Neuron (in vitro differentiated cells): ENCODE measurements at regions not wholly inside any gene's neighbourhood (a gene's known extent, or its start where the extent isn't known, plus 50 kb on each side); places are given as distances from the start of the nearest gene placed in this dataset.

Experiments used
- H2AFZ ChIP-seq: one replicate; pipeline ENCODE4 v1.6.1; 2013; ENCODE audit warnings: low read depth, mild to moderate bottlenecking, inconsistent platforms, low read length, moderate library complexity
- H3K27me3 ChIP-seq: one replicate; pipeline ENCODE4 v1.6.1; 2013; ENCODE audit warnings: low read length; ENCODE audit not compliant: insufficient read depth
- H3K36me3 ChIP-seq: one replicate; pipeline ENCODE4 v1.6.1; 2013; ENCODE audit warnings: low read length; ENCODE audit not compliant: insufficient read depth
- H3K4me1 ChIP-seq: one replicate; pipeline ENCODE4 v1.6.1; 2013; ENCODE audit warnings: low read length; ENCODE audit not compliant: insufficient read depth
- H3K4me3 ChIP-seq: 2 replicates; pipeline ENCODE4 v1.5.1; 2013; ENCODE audit warnings: mild to moderate bottlenecking, low read length, moderate library complexity
- H3K9me3 ChIP-seq: one replicate; pipeline ENCODE4 v1.6.1; 2013; ENCODE audit warnings: low read length

- no peak overlapping the region for H3K4me3 ChIP-seq
- H3K4me1 ChIP-seq = peaks cover 6% of the 10 kb centered on the region
- no peaks in the 10 kb centered on the region for H3K27me3 ChIP-seq
- H3K36me3 ChIP-seq = no peaks in the 10 kb centered on the region
- no peaks in the 10 kb centered on the region for H3K9me3 ChIP-seq
- no peak overlapping the region for H2AFZ ChIP-seq
These were observed 356.2 kb downstream of the GRIA2 start for GRCh38 chr4:157576671-157577217.

- Histone ChIP-seq H3K27me3 (no peaks in the 10 kb centered on the region), H2AFZ (no peak overlapping the region), H3K4me3 (no peak overlapping the region), H3K36me3 (no peaks in the 10 kb centered on the region), H3K9me3 (no peaks in the 10 kb centered on the region), H3K4me1 (no peaks in the 10 kb centered on the region)
These were observed 354.8 kb downstream of the GRIA2 start for GRCh38 chr4:157575339-157575738.

GRCh38 chr4:157574606-157575005 is 354.1 kb downstream of the GRIA2 start:
- H2AFZ ChIP-seq = no peak overlapping the region
- H3K27me3 ChIP-seq = no peaks in the 10 kb centered on the region
- H3K4me1 ChIP-seq = no peaks in the 10 kb centered on the region
- no peak overlapping the region for H3K4me3 ChIP-seq
- no peaks in the 10 kb centered on the region for H3K9me3 ChIP-seq
- no peaks in the 10 kb centered on the region for H3K36me3 ChIP-seq

- H2AFZ ChIP-seq = no peak overlapping the region
- no peaks in the 10 kb centered on the region for H3K4me1 ChIP-seq
- H3K4me3 ChIP-seq = no peak overlapping the region
- no peaks in the 10 kb centered on the region for H3K9me3 ChIP-seq
- H3K36me3 ChIP-seq = no peaks in the 10 kb centered on the region
- H3K27me3 ChIP-seq = no peaks in the 10 kb centered on the region
These were observed 352.4 kb downstream of the GRIA2 start for GRCh38 chr4:157572951-157573350.

- no peaks in the 10 kb centered on the region for H3K9me3 ChIP-seq
- H3K36me3 ChIP-seq = no peaks in the 10 kb centered on the region
- no peak overlapping the region for H3K4me3 ChIP-seq
- H2AFZ ChIP-seq = no peak overlapping the region
- H3K27me3 ChIP-seq = no peaks in the 10 kb centered on the region
- H3K4me1 ChIP-seq = no peaks in the 10 kb centered on the region
These were observed 351.8 kb downstream of the GRIA2 start for GRCh38 chr4:157572284-157572683.

GRCh38 chr4:157564771-157565170 is 344.2 kb downstream of the GRIA2 start:
- H3K4me1 ChIP-seq = no peaks in the 10 kb centered on the region
- no peaks in the 10 kb centered on the region for H3K36me3 ChIP-seq
- no peak overlapping the region for H2AFZ ChIP-seq
- H3K9me3 ChIP-seq = no peaks in the 10 kb centered on the region
- no peaks in the 10 kb centered on the region for H3K27me3 ChIP-seq
- H3K4me3 ChIP-seq = no peak overlapping the region

GRCh38 chr4:157564218-157564617 is 343.7 kb downstream of the GRIA2 start:
- Histone ChIP-seq H3K36me3 (no peaks in the 10 kb centered on the region), H3K4me1 (no peaks in the 10 kb centered on the region), H2AFZ (no peak overlapping the region), H3K9me3 (no peaks in the 10 kb centered on the region), H3K27me3 (no peaks in the 10 kb centered on the region), H3K4me3 (no peak overlapping the region)

- no peaks in the 10 kb centered on the region for H3K27me3 ChIP-seq
- H2AFZ ChIP-seq = no peak overlapping the region
- no peaks in the 10 kb centered on the region for H3K9me3 ChIP-seq
- no peaks in the 10 kb centered on the region for H3K36me3 ChIP-seq
- H3K4me1 ChIP-seq = no peaks in the 10 kb centered on the region
- H3K4me3 ChIP-seq = no peak overlapping the region
These were observed 337.5 kb downstream of the GRIA2 start for GRCh38 chr4:157558016-157558415.

- H2AFZ ChIP-seq = no peak overlapping the region
- H3K4me3 ChIP-seq = no peak overlapping the region
- H3K36me3 ChIP-seq = no peaks in the 10 kb centered on the region
- H3K27me3 ChIP-seq = no peaks in the 10 kb centered on the region
- H3K4me1 ChIP-seq = no peaks in the 10 kb centered on the region
- no peaks in the 10 kb centered on the region for H3K9me3 ChIP-seq
These were observed 329.5 kb downstream of the GRIA2 start for GRCh38 chr4:157550028-157550427.

GRCh38 chr4:157527954-157528353 is 307.4 kb downstream of the GRIA2 start:
- Histone ChIP-seq H3K9me3 (no peaks in the 10 kb centered on the region), H3K27me3 (no peaks in the 10 kb centered on the region), H3K36me3 (no peaks in the 10 kb centered on the region), H3K4me1 (no peaks in the 10 kb centered on the region), H2AFZ (no peak overlapping the region), H3K4me3 (no peak overlapping the region)

GRCh38 chr4:157521906-157522305 is 301.4 kb downstream of the GRIA2 start:
- H3K9me3 ChIP-seq = no peaks in the 10 kb centered on the region
- no peaks in the 10 kb centered on the region for H3K36me3 ChIP-seq
- H3K4me3 ChIP-seq = no peak overlapping the region
- H3K4me1 ChIP-seq = no peaks in the 10 kb centered on the region
- H2AFZ ChIP-seq = no peak overlapping the region
- no peaks in the 10 kb centered on the region for H3K27me3 ChIP-seq

- Histone ChIP-seq H3K9me3 (no peaks in the 10 kb centered on the region), H3K36me3 (no peaks in the 10 kb centered on the region), H3K4me3 (no peak overlapping the region), H2AFZ (no peak overlapping the region), H3K4me1 (no peaks in the 10 kb centered on the region), H3K27me3 (no peaks in the 10 kb centered on the region)
These were observed 294.2 kb downstream of the GRIA2 start for GRCh38 chr4:157514711-157515110.

- Histone ChIP-seq H3K27me3 (no peaks in the 10 kb centered on the region), H3K4me3 (no peak overlapping the region), H3K4me1 (no peaks in the 10 kb centered on the region), H3K9me3 (no peaks in the 10 kb centered on the region), H3K36me3 (no peaks in the 10 kb centered on the region), H2AFZ (no peak overlapping the region)
These were observed 288.8 kb downstream of the GRIA2 start for GRCh38 chr4:157509341-157509740.

- Histone ChIP-seq H3K36me3 (no peaks in the 10 kb centered on the region), H3K27me3 (no peaks in the 10 kb centered on the region), H2AFZ (no peak overlapping the region), H3K9me3 (no peaks in the 10 kb centered on the region), H3K4me1 (no peaks in the 10 kb centered on the region), H3K4me3 (no peak overlapping the region)
These were observed 282.1 kb downstream of the GRIA2 start for GRCh38 chr4:157502656-157503055.
